ENCODE measurements at regions not wholly inside any gene's neighbourhood (a gene's known extent, or its start where the extent isn't known, plus 50 kb on each side); places are given as distances from the start of the nearest gene placed in this dataset.
"Not testable (repeated sequence)": the region's sequence is repeated elsewhere in the genome, so short reads cannot be mapped to it uniquely, and the experiment has no call there.

DNA sequence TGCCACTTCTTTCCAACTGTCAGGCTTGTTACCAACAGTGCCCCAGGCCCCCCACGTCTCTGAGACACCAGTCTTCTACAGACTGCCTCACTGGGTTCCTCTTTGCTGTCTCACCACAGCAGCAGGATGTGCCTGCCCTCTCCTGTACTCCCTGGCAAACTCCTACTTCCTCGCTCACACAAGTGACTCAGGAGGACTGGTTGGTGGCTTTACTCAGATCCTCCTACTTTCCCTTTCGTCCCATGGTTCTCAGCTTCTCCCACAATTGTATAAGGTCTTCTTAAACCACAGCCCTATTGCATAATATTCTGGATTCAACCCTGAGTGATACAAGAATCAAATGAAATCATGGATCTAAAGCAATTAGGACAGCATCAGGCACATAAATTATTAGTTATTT, 246.6 kb upstream of the PROK2 start:
- TF ChIP-seq CTCF (IDR thresholded peaks at IDR 0.05; ENCODE audit: low read length, missing control alignments), result no peak
- DNase-seq (ENCODE audit: low read depth), result peak; percentile 59
- no peak overlapping the region for H3K4me3 ChIP-seq (replicated peaks; ENCODE audit: low read depth, low read length)

DNA sequence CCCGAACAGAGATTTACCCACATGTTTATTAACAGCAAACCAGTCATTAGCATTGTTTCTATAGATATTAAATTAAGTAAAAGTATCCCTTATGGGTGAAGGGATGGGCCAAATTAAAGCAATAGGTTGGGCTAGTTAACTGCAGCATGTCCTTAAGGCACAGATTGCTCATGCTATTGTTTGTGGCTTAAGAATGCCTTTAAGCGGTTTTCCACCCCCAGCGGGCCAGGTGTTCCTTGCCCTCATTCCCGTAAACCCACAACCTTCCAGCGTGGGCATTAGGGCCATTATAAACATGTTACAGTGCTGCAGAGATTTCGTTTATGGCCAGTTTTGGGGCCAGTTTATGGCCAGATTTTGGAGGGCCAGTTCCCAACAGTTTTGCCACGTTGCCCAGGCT, 245.3 kb upstream of the PROK2 start:
- not testable (repeated sequence) for H3K4me3 ChIP-seq (replicated peaks; ENCODE audit: low read depth, low read length); DNase-seq (ENCODE audit: low read depth)

- not testable (repeated sequence) for H3K4me3 ChIP-seq (replicated peaks; ENCODE audit: low read depth, low read length); DNase-seq (ENCODE audit: low read depth)
Observed at GRCh38 chr3:72028726-72029125, 243.8 kb upstream of the PROK2 start.

DNA sequence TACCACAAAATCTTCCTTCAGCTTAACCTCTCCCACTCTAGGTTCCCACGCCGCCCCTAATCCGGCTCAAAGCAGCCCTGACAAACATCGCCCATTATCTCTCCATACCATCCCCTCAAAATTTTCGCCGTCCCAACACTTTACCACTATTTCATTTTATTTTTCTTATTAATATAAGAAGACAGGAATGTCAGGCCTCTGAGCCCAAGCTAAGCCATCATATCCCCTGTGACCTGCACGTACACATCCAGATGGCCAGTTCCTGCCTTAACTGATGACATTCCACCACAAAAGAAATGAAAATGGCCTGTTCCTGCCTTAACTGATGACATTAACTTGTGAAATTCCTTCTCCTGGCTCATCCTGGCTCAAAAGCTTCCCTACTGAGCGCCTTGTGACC, 243.4 kb upstream of the PROK2 start:
- not testable (repeated sequence) for DNase-seq (ENCODE audit: low read depth); H3K4me3 ChIP-seq (replicated peaks; ENCODE audit: low read depth, low read length)

GRCh38 chr3:72027728-72028127, 242.8 kb upstream of the PROK2 start:
- DNase-seq (ENCODE audit: low read depth); H3K4me3 ChIP-seq (replicated peaks; ENCODE audit: low read depth, low read length): not testable (repeated sequence)

DNA sequence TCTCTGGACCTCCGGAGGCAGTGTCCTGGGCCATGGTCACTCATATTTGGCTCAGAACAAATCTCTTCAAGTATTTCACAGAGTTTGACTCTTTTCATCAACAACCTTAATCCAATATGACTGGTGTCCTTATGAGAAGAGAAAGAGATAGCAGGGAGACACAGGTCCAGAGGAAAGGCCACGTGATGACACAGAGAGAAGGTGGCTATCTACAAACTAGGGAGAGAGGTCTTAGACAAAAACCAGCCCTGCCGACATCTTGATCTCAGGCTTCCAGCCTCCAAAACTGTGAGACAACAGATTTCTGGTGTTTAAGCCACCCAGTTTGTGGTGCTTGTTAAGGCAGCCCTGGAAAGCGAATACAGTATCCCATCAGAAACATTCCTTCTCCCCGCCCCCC, 237.1 kb upstream of the PROK2 start:
- no peak overlapping the region for H3K4me3 ChIP-seq (replicated peaks; ENCODE audit: low read depth, low read length)
- TF ChIP-seq CTCF (IDR thresholded peaks at IDR 0.05; ENCODE audit: low read length, missing control alignments), result no peak
- no peak for DNase-seq (ENCODE audit: low read depth)

DNA sequence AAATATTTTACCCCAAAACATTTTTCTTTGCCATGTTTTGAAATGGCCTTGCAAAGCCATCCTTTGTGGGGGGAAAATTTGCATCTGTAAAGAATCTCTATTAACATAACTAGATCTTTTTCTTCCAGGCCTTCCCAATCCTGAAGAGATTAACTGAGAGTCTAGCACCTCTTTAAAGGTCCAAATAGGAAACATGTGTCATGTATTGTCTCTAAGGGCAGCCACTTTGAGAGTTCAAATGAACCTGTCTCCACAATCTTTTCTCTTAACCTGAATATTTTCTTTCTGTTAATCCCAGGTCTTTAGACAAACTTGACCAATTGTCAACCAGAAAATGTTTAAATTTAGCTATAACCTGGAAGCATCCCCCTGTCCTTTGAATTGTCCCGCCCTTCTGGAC, 236.6 kb upstream of the PROK2 start:
- no peak overlapping the region for H3K4me3 ChIP-seq (replicated peaks; ENCODE audit: low read depth, low read length)
- no peak for DNase-seq (ENCODE audit: low read depth)
- TF ChIP-seq CTCF (IDR thresholded peaks at IDR 0.05; ENCODE audit: low read length, missing control alignments), result no peak

DNA sequence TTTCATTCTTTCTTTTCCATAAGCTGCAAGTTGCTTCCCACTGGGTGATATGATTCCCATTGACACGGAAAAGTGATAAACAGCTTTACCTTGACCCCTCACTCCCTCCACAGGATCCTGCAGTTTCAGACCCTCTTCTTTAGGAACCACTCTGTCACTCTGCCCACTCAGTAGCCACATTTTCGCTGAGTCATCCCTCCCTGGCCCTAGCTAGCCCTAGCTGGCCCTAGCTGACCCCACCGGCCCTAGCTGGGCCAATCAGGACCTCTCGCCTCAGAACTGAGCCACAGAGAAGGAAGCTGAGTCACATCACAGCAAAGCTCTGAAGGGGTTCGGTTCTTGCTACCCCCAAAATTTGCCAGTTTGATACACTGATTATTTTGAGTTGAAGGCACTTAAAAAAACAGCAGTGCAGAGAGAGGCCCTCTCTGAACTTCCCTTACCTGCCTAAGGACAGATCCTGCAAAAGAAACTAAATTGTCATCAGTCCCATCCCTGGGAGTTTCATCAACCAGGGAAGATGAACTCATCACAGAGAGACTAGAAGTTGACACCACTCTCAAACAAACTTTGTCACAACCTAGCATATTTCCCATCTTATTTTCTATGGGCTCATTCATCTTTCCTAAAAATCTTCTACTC, 233.5 kb upstream of the PROK2 start:
- no peak overlapping the region for H3K4me3 ChIP-seq (replicated peaks; ENCODE audit: low read depth, low read length)
- DNase-seq (ENCODE audit: low read depth), result no peak

DNA sequence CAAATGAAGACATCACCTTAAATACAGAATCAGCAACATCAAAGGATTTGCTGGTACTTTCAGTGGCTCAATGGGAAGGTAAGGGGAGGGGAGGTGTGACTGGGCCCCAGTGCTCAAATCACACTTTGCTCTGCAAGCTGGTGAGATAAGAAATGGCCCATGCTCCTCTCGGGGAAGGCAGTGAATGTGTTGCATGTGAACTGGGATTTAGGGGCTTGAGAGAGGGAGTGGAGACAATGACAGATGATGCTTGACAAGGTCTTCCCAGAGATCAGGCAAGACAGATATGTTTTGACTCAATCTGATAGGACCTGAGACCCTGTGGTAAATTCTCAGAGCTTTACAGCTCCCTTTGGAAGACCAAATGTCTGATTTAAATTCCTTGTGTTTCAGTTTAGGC, 233.0 kb upstream of the PROK2 start:
- no peak for TF ChIP-seq CTCF (IDR thresholded peaks at IDR 0.05; ENCODE audit: low read length, missing control alignments)
- no peak overlapping the region for H3K4me3 ChIP-seq (replicated peaks; ENCODE audit: low read depth, low read length)
- no peak for DNase-seq (ENCODE audit: low read depth)

More for the DNA sequence above, 233.5 kb upstream of the PROK2 start:
- no peak for TF ChIP-seq CTCF (IDR thresholded peaks at IDR 0.05; ENCODE audit: low read length, missing control alignments)

All from fibroblast of pulmonary artery (primary cell).